Spleen (tissue), 11 donors: ENCODE measurements at regions not wholly inside any gene's neighbourhood (a gene's known extent, or its start where the extent isn't known, plus 50 kb on each side); places are given as distances from the start of the nearest gene placed in this dataset.

Experiments used
- DNase-seq: peaks from one replicate; pipeline ENCODE4 v3.0.0-alpha.2; 2020
- H3K27ac ChIP-seq, 8 donors: fragments of 200-600 bp; sonication (generic) in 7 of 8; 1 replicate in 4 of 8; 2 replicates in 4 of 8; pipeline versions ENCODE4 v1.5.0 to v1.8.0; 2016 to 2021; ENCODE audit warnings: inconsistent platforms in 4 of 8, mild to moderate bottlenecking in 4 of 8, moderate library complexity in 1 of 8
- H3K27me3 ChIP-seq, 7 donors: fragments of 200-600 bp; sonication (generic) in 6 of 7; replicated peaks in 1 of 7; 1 replicate in 4 of 7; 2 replicates in 3 of 7; pipeline versions ENCODE4 v1.5.0 to v1.8.0; 2016 to 2021; ENCODE audit warnings: inconsistent platforms in 3 of 7, mild to moderate bottlenecking in 1 of 7
- H3K36me3 ChIP-seq, 6 donors: fragments of 200-600 bp; sonication (generic) in 5 of 6; 1 replicate in 4 of 6; 2 replicates in 2 of 6; pipeline versions ENCODE4 v1.5.0 to v1.8.0; 2016 to 2021; ENCODE audit warnings: inconsistent platforms in 2 of 6
- H3K4me1 ChIP-seq, 6 donors: fragments of 200-600 bp; sonication (generic) in 5 of 6; 1 replicate in 3 of 6; 2 replicates in 3 of 6; pipeline versions ENCODE4 v1.5.0 to v1.8.0; 2016 to 2021; ENCODE audit warnings: inconsistent platforms in 3 of 6
- H3K4me3 ChIP-seq, 8 donors: fragments of 200-600 bp; sonication (generic) in 7 of 8; 1 replicate in 4 of 8; 2 replicates in 4 of 8; pipeline versions ENCODE4 v1.5.0 to v1.8.0; 2016 to 2021; ENCODE audit warnings: inconsistent platforms in 4 of 8, mild to moderate bottlenecking in 4 of 8, moderate library complexity in 2 of 8
- H3K9me3 ChIP-seq, 8 donors: fragments of 200-600 bp; sonication (generic) in 7 of 8; 1 replicate in 4 of 8; 2 replicates in 4 of 8; pipeline versions ENCODE4 v1.5.0 to v1.8.0; 2016 to 2021; ENCODE audit warnings: inconsistent platforms in 4 of 8
- CTCF ChIP-seq, 11 experiments: fragments of 200-600 bp in 7 of 11; fragments of 450-650 bp in 4 of 11; sonication (generic) in 4 of 11; IDR thresholded peaks in 8 of 11; conservative IDR thresholded peaks in 3 of 11; 1 replicate in 7 of 11; 2 replicates in 4 of 11; pipeline versions ENCODE4 v1.4.0 to v1.8.0; 2016 to 2021; ENCODE audit warnings: antibody characterized with exemption in 11 of 11, inconsistent platforms in 4 of 11, mild to moderate bottlenecking in 1 of 11
- POLR2A ChIP-seq, 3 donors: fragments of 450-650 bp; IDR thresholded peaks; one replicate each; pipeline ENCODE4 v1.5.1; 2017; ENCODE audit warnings: antibody characterized with exemption in 3 of 3, mild to moderate bottlenecking in 1 of 3
- POLR2AphosphoS5 ChIP-seq, 3 donors: sonication (generic); formaldehyde crosslinking; IDR thresholded peaks; one replicate each; pipeline ENCODE4 v1.5.1; 2017; ENCODE audit warnings: antibody characterized with exemption in 3 of 3
- WGBS, 5 donors: extraction: QIAGEN DNeasy Blood & Tissue Kit in 3 of 5; methylation state at CpG; one replicate each; pipeline versions ENCODE4 v1.1.5 to v1.1.7; 2013 to 2018; 5-methylcytosine and 5-hydroxymethylcytosine counted together
- intact Hi-C: fragments of 100-400 bp; cut with DNase I; formaldehyde crosslinking; loops from one replicate; pipeline ENCODE4 v1.15.0; 2023; ENCODE audit warnings: low total_unique reads
- small RNA-seq, 4 donors: library from RNA; depleted of rRNA; stranded (forward); fragments of <200 nt; gene quantifications; one replicate each; pipeline ENCODE3, GENCODE V24; 2016
- donor health status: healthy with polysubstance abuse.
- donor health status: DM: no; HTN: no; CAD: no; lungs with moderate emphysema.
- donor health status: DM: no; HTN: no; CAD: no.
- donor health status: Bipolar disorder and iron deficiency.
- donor health status: healthy.
- donor health status: DM: no; HTN: no; CAD: no.
- donor health status: DM: yes; HTN: yes; CAD: no.

- intact Hi-C loops = no loop called here
- no peak for DNase-seq
- no peak for TF ChIP-seq POLR2AphosphoS5 (IDR thresholded peaks at IDR 0.05)
- no peak for TF ChIP-seq CTCF (IDR thresholded peaks at IDR 0.05 in 8 of 11, conservative IDR thresholded peaks at IDR 0.05 in 3 of 11)
- no peak for TF ChIP-seq POLR2A (IDR thresholded peaks at IDR 0.05)
- H3K4me3 ChIP-seq = no peak overlapping the region
- no peaks in the 10 kb centered on the region for H3K27me3 ChIP-seq
- no peak overlapping the region for H3K27ac ChIP-seq
- no peaks in the 10 kb centered on the region for H3K4me1 ChIP-seq
- H3K9me3 ChIP-seq = peaks cover 0 to 14% (median 9%) of the 10 kb centered on the region in 8 donors
- WGBS, 5 donors = 83 to 90% (median 87%) methylated on average over 12 of the region's 12 CpGs
- H3K36me3 ChIP-seq = no peaks in the 10 kb centered on the region
These were observed 50.3 kb upstream of the ZEB1 start for GRCh38 chr10:31268444-31269303.

Small RNA genes lying in the stretch of these regions (small RNA-seq; reads per million reads assigned to genes)
- 0 reads per million in 4 donors for gene RNA5SP309
